Breast epithelium (tissue), 4 donors: ENCODE measurements at regions not wholly inside any gene's neighbourhood (a gene's known extent, or its start where the extent isn't known, plus 50 kb on each side); places are given as distances from the start of the nearest gene placed in this dataset.

Experiments
- DNase-seq, 2 donors: peaks; one replicate each; pipeline ENCODE4 v3.0.0-alpha.2; 2019; ENCODE audit warnings: low spot score in 2 of 2
- H3K27ac ChIP-seq, 2 donors: fragments of 200-600 bp; sonication (generic) in 1 of 2; one replicate each; pipeline ENCODE4 v1.5.1; 2016 to 2019; ENCODE audit warnings: mild to moderate bottlenecking in 1 of 2
- H3K27me3 ChIP-seq, 2 donors: fragments of 200-600 bp; sonication (generic) in 1 of 2; one replicate each; pipeline versions ENCODE4 v1.5.1 to v1.6.0; 2017 to 2019; ENCODE audit warnings: control low read depth in 1 of 2, mild to moderate bottlenecking in 1 of 2
- H3K36me3 ChIP-seq: fragments of 200-600 bp; one replicate; pipeline ENCODE4 v1.5.1; 2019
- H3K4me1 ChIP-seq, 2 donors: fragments of 200-600 bp; sonication (generic); one replicate each; pipeline ENCODE4 v1.5.1; 2016 to 2019; ENCODE audit warnings: control low read depth in 1 of 2
- H3K4me3 ChIP-seq, 3 donors: fragments of 200-600 bp; sonication (generic); 1 replicate in 2 of 3; 2 replicates in 1 of 3; pipeline ENCODE4 v1.5.1; 2016 to 2019; ENCODE audit warnings: mild to moderate bottlenecking in 3 of 3, moderate library complexity in 2 of 3
- H3K9me3 ChIP-seq, 2 donors: fragments of 200-600 bp; sonication (generic) in 1 of 2; one replicate each; pipeline ENCODE4 v1.5.1; 2016 to 2019; ENCODE audit warnings: control low read depth in 1 of 2
- CTCF ChIP-seq, 3 donors: fragments of 450-650 bp; IDR thresholded peaks; one replicate each; pipeline ENCODE4 v1.5.1; 2016 to 2017; ENCODE audit warnings: antibody characterized with exemption in 3 of 3, mild to moderate bottlenecking in 3 of 3, moderate library complexity in 3 of 3
- POLR2A ChIP-seq: fragments of 450-650 bp; IDR thresholded peaks from one replicate; pipeline ENCODE4 v1.6.1; 2016; ENCODE audit warnings: antibody characterized with exemption, mild to moderate bottlenecking, moderate library complexity
- POLR2AphosphoS5 ChIP-seq, 3 donors: sonication (generic); formaldehyde crosslinking; IDR thresholded peaks; one replicate each; pipeline ENCODE4 v1.6.1; 2017; ENCODE audit warnings: antibody characterized with exemption in 3 of 3
- intact Hi-C: fragments of 100-400 bp; cut with DNase I; formaldehyde crosslinking; loops from one replicate; pipeline ENCODE4 v1.15.1; 2023; ENCODE audit warnings: low total_unique reads

GRCh38 chr3:95971573-95971972 lies 842.8 kb upstream of the EPHA6 start:
- no peak for TF ChIP-seq POLR2A
- TF ChIP-seq CTCF (IDR thresholded peaks at IDR 0.05) = no peak
- TF ChIP-seq POLR2AphosphoS5 (IDR thresholded peaks at IDR 0.05) = no peak

GRCh38 chr3:95994338-95994737 lies 820.1 kb upstream of the EPHA6 start:
- TF ChIP-seq POLR2AphosphoS5 (IDR thresholded peaks at IDR 0.05) (no peak), POLR2A (no peak), CTCF (IDR thresholded peaks at IDR 0.05) (no peak)
- intact Hi-C loops = no loop called here
- no peaks in the 10 kb centered on the region for H3K27me3 ChIP-seq
- DNase-seq = no peak
- no peak overlapping the region for H3K4me3 ChIP-seq
- H3K27ac ChIP-seq = no peak overlapping the region
- H3K36me3 ChIP-seq = no peaks in the 10 kb centered on the region
- H3K9me3 ChIP-seq = no peaks in the 10 kb centered on the region
- H3K4me1 ChIP-seq = no peaks in the 10 kb centered on the region

More at GRCh38 chr3:95971573-95971972, 842.8 kb upstream of the EPHA6 start:
- Histone ChIP-seq H3K4me1 (no peaks in the 10 kb centered on the region), H3K27ac (peak overlapping the region in 1 of 2 donors; percentile 21), H3K4me3 (no peak overlapping the region), H3K36me3 (no peaks in the 10 kb centered on the region), H3K9me3 (no peaks in the 10 kb centered on the region), H3K27me3 (no peaks in the 10 kb centered on the region)
- intact Hi-C loops = no loop called here
- no peak for DNase-seq

GRCh38 chr3:96000966-96001365 lies 813.4 kb upstream of the EPHA6 start:
- H3K9me3 ChIP-seq = peaks cover 0 to 6% of the 10 kb centered on the region in 2 donors
- no peaks in the 10 kb centered on the region for H3K4me1 ChIP-seq
- intact Hi-C loops = no loop called here
- no peaks in the 10 kb centered on the region for H3K36me3 ChIP-seq
- no peak overlapping the region for H3K4me3 ChIP-seq
- no peak for TF ChIP-seq POLR2A
- DNase-seq = no peak
- H3K27me3 ChIP-seq = no peaks in the 10 kb centered on the region
- no peak overlapping the region for H3K27ac ChIP-seq

GRCh38 chr3:96007650-96008195 lies 806.7 kb upstream of the EPHA6 start:
- Histone ChIP-seq H3K27me3 (no peaks in the 10 kb centered on the region), H3K36me3 (no peaks in the 10 kb centered on the region), H3K4me3 (no peak overlapping the region), H3K27ac (no peak overlapping the region), H3K9me3 (peaks cover 0 to 4% of the 10 kb centered on the region in 2 donors), H3K4me1 (no peaks in the 10 kb centered on the region)
- TF ChIP-seq POLR2AphosphoS5 (IDR thresholded peaks at IDR 0.05) = no peak
- DNase-seq = no peak
- intact Hi-C loops = no loop called here

- no peak for TF ChIP-seq POLR2A
- no peak for TF ChIP-seq POLR2AphosphoS5 (IDR thresholded peaks at IDR 0.05)
- no peak for TF ChIP-seq CTCF (IDR thresholded peaks at IDR 0.05)
These were observed 801.5 kb upstream of the EPHA6 start for GRCh38 chr3:96012939-96013338.

GRCh38 chr3:96017556-96017955 lies 796.8 kb upstream of the EPHA6 start:
- Histone ChIP-seq H3K27me3 (no peaks in the 10 kb centered on the region), H3K4me3 (no peak overlapping the region), H3K9me3 (no peaks in the 10 kb centered on the region), H3K4me1 (no peaks in the 10 kb centered on the region), H3K36me3 (no peaks in the 10 kb centered on the region), H3K27ac (no peak overlapping the region)
- intact Hi-C loops = no loop called here
- TF ChIP-seq POLR2A (no peak), POLR2AphosphoS5 (IDR thresholded peaks at IDR 0.05) (no peak), CTCF (IDR thresholded peaks at IDR 0.05) (no peak)
- no peak for DNase-seq

More at GRCh38 chr3:96012939-96013338, 801.5 kb upstream of the EPHA6 start:
- Histone ChIP-seq H3K27ac (no peak overlapping the region), H3K27me3 (no peaks in the 10 kb centered on the region), H3K36me3 (no peaks in the 10 kb centered on the region), H3K9me3 (no peaks in the 10 kb centered on the region), H3K4me1 (no peaks in the 10 kb centered on the region), H3K4me3 (no peak overlapping the region)
- intact Hi-C loops = no loop called here
- no peak for DNase-seq
